NCI-H82 (cell line): ENCODE measurements at regions not wholly inside any gene's neighbourhood (a gene's known extent, or its start where the extent isn't known, plus 50 kb on each side); places are given as distances from the start of the nearest gene placed in this dataset.
A peak's percentile ranks its signal among the peaks of the same experiment; 100 is the strongest.

ENCODE experiments used
- DNase-seq: peaks from one replicate; lab custom pipeline; 2025; lab: John Stamatoyannopoulos, UW

- peak; percentile 89 for DNase-seq
These were observed 355.8 kb upstream of the LYPLAL1 start for GRCh38 chr1:218817691-218818465.

- DNase-seq, result no peak
These were observed 350.3 kb upstream of the LYPLAL1 start for GRCh38 chr1:218823291-218823900.

GRCh38 chr1:218827486-218827885, 346.2 kb upstream of the LYPLAL1 start:
- DNase-seq, result no peak

- no peak for DNase-seq
These were observed 345.5 kb upstream of the LYPLAL1 start for GRCh38 chr1:218828125-218828650.

DNA sequence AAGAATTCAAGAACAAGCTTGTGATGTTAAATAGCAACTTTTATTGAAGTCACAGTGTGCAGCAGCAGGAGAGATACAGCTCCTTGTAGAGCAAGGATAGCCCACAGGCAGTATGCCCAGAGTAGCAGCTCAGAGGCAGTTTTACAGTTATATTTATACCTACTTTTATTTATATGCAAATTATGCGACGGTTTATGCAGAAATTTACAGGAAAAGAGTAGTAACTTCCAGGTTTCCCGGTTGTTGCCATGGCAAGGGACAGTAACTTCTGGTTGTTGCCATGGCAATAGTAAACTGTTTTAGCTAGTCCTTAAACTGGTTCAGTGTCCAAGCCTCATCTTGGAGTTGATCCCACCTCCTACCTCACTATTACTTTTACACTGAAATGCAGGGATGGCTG, 344.6 kb upstream of the LYPLAL1 start:
- no peak for DNase-seq

GRCh38 chr1:218835609-218836008, 338.1 kb upstream of the LYPLAL1 start:
- no peak for DNase-seq

DNA sequence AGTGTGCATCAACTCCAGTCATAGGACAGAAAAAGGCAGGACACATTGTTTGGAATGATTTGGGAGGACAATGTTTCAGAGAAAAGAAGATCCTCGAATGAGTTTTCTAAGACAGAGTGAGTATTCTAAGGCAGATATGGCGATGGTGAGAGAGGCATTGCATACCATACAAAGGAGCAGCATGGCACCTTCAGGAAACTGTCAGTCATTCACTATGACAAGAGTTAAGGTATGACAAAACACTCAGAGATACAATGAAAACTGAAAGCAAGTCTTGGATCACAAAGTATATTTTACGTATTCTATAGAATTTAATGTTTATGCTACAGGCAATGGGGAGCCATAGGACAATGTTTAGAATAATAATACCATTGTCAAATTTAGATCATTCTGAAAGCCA, 337.4 kb upstream of the LYPLAL1 start:
- DNase-seq, result no peak

GRCh38 chr1:218837051-218837450, 336.6 kb upstream of the LYPLAL1 start:
- no peak for DNase-seq

GRCh38 chr1:218845589-218845988, 328.1 kb upstream of the LYPLAL1 start:
- no peak for DNase-seq

DNA sequence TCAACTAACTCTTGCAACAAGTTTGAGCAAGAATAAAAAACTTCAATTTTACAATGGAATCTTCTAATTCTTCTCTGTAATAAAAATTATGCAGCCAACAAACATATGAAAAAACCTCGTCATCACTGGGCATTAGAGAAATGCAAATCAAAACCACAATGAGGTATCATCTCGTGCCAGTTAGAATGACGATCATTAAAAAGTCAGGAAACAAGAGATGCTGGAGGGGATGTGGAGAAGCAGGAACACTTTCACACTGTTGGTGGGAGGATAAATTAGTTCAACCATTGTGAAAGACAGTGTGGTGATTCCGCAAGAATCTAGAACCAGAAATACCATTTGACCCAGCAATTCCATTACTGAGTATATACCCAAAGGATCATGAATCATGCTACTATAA, 327.5 kb upstream of the LYPLAL1 start:
- DNase-seq, result no peak

DNA sequence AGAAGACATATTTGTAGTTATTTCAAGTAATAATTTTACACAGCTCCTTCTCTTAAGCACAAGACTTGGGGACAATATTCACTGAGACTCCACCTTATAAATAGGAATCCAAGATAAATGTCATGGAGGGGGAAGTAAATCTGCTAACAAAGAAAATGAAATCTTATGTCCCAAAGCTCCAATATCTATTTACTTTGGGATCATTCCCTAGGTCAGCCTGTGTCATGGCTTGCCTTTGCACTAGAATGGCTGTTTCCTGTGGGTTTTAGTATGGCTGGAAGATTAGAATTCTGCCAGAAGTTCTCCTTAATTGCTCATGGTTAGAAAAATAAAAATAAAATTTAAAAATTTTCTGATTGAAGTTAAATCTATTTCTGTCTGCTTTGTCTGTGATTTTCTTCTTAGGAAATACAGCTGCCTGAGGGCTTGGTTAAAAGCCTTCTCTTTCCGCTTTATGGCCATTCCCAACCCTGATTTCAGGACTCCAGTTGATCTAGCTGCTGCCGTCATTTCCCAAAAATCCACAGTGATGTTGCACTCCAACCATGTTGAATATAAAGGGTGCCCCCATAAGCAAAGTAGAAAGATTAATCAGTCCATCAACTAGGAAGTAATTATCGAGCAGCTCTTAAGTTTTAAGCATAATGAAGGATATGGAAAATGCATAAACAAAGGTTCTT, 326.4 kb upstream of the LYPLAL1 start:
- DNase-seq, result no peak

DNA sequence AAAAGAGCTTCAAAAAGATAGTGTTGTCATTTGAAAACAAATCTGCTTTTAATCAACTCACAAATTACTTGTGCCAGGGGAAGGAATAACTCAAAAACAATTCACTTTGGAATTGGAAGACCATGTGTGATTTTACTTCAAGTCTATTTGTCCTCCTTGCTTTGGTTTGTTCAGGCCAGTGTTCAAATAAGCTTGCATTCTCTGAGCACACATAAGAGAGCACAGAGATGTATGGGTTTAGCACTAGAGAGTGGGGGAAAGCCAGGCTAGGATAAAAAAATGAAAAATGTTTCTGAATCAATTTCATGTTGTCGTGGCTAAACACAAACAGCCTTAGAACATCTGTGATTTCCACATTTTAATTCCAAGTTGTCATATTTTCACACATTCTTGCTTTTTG, 325.7 kb upstream of the LYPLAL1 start:
- DNase-seq, result no peak

GRCh38 chr1:218850367-218850766, 323.3 kb upstream of the LYPLAL1 start:
- no peak for DNase-seq

GRCh38 chr1:218851586-218851985, 322.1 kb upstream of the LYPLAL1 start:
- DNase-seq, result no peak

DNA sequence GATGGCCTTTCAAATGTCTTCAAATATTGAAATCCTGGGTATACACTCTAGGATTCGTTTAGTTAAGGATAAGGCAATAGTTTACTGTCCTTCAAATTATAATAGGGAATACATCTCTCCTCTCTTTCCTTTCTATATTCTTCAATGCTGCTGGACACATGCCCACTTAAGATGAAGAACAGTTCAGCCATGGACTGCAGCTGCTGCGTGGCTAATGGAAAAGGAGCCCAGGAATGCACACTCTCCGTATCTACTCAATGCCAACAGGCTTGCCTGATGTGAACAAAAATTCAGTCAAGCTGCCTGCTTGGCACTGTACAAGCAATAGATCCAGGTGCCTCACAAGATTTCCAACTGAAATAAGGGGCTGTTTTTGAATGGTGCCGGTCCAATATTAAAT, 321.2 kb upstream of the LYPLAL1 start:
- DNase-seq, result no peak

GRCh38 chr1:218863987-218864386, 309.7 kb upstream of the LYPLAL1 start:
- DNase-seq, result no peak

- no peak for DNase-seq
These were observed 308.1 kb upstream of the LYPLAL1 start for GRCh38 chr1:218865591-218865990.

- no peak for DNase-seq
These were observed 307.2 kb upstream of the LYPLAL1 start for GRCh38 chr1:218866507-218866906.

GRCh38 chr1:218867066-218867465, 306.6 kb upstream of the LYPLAL1 start:
- no peak for DNase-seq

DNA sequence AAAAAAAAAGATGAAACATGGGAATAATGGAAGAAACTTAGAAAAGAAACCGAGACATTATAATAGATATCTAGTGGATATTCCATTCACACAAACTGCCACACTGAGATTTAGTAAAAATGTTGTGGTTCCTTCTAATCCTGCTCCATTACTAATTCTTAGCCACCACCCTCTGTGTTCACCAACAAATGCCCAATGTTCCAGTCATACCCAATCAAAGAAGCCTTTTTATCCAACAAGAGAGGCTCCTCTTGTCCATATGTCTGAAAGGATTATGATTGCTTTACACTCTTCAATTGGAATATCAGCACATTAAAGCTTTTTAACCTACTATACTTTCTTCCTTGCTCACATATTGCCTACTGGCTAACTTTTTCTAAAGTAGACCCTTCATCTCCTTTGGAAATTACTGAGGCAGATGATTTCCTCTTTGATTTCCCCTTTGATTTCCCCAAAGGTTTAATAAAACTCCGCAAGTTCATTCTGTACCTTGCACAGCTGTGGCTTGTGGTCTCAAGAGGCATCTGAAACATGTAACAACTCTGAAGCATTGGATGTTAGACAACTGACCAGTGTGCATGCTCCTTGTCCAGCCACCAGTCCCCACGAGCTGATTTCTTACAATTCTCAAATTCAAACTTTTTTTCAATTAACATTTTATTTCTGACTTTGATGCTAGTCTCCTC, 305.6 kb upstream of the LYPLAL1 start:
- peak; percentile 19 for DNase-seq

DNA sequence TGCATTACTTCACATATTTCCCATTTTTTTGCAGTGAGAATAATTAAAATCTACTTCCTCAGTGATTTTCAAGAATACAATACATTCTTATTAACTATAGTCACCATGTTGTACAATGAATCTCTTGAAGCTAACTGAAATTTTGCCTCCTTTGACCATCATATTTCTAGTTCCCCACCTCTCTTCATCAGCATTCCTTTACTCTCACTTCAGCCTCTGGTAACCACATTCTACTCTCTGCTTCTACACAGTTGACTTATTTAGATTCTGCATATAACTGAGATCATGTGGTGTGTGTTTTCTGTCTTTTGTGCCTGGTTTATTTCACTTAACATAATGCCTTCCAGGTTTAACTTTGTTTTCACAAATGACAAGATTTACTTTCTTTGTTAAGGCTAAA, 304.4 kb upstream of the LYPLAL1 start:
- no peak for DNase-seq

DNA sequence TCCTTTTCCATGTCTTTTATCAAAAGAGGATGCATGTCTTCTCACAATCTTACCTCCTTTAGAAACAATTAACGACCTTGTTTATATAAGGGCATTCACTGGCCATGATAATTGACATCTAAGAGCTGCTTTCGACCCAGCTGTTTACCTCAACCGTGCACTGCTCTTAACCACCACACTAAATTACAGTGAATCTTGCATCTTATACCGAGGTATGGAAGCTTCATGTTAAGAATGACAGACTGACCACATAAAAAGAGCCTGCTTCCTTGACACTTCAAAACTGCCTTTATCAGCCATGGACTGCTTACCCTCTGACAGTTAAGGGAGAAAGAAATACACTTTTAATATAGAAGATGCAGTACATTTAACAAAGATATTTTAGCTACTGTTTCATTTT, 301.7 kb upstream of the LYPLAL1 start:
- no peak for DNase-seq
